ENCODE measurements at regions not wholly inside any gene's neighbourhood (a gene's known extent, or its start where the extent isn't known, plus 50 kb on each side); places are given as distances from the start of the nearest gene placed in this dataset.

GRCh38 chr5:34530637-34531036 lies 125.5 kb upstream of the RAI14 start:
- TF ChIP-seq CTCF (conservative IDR thresholded peaks at IDR 0.05) (no peak), EZH2 (IDR thresholded peaks at IDR 0.05; ENCODE audit: low read depth) (no peak)
- no peak overlapping the region for H3K4me2 ChIP-seq
- DNase-seq, result no peak
- H3F3A ChIP-seq (ENCODE audit: insufficient read depth, low read depth), result peaks cover 22% of the 10 kb centered on the region; the same call in 1 of the 2 replicates
- ChIA-PET POLR2A (ENCODE audit: unreplicated experiment) (no interaction called here), CTCF (no interaction called here)
- no peak overlapping the region for H3K27ac ChIP-seq
- H3K4me3 ChIP-seq, result no peak overlapping the region
- no TSS peak for BruUV-seq (replicated peaks)
- H3K36me3 ChIP-seq (ENCODE audit: low read depth), result no peaks in the 10 kb centered on the region
- no peaks in the 10 kb centered on the region for H3K79me2 ChIP-seq (ENCODE audit: low read depth)
- H2AFZ ChIP-seq, result no peak overlapping the region
- no peaks in the 10 kb centered on the region for H3K27me3 ChIP-seq (ENCODE audit: insufficient read depth, low read depth)
- no peaks in the 10 kb centered on the region for H4K20me1 ChIP-seq (ENCODE audit: insufficient read depth)
- no peaks in the 10 kb centered on the region for H3K9me2 ChIP-seq (ENCODE audit: insufficient read depth)
- H3K9me3 ChIP-seq (ENCODE audit: insufficient read depth, low read depth), result no peaks in the 10 kb centered on the region; the same call in 1 of the 2 replicates
- H3K4me1 ChIP-seq (replicated peaks; ENCODE audit: insufficient read depth), result peaks cover 52% of the 10 kb centered on the region
- intact Hi-C loops (cut with micrococcal nuclease; ENCODE audit: unreplicated experiment), result no loop called here

GRCh38 chr5:34531751-34532360 lies 124.3 kb upstream of the RAI14 start:
- BruUV-seq (replicated peaks), result no TSS peak
- ChIA-PET CTCF (no interaction called here), POLR2A (ENCODE audit: unreplicated experiment) (interaction anchor here (0.7 to 0.9 kb wide), 2 partner anchors 124 to 155 kb away, joined by 3 to 12 read pairs; partner anchors contain the start of gene RAI14)
- DNase-seq, result no peak
- TF ChIP-seq EZH2 (IDR thresholded peaks at IDR 0.05; ENCODE audit: low read depth), result no peak
- TF ChIP-seq CTCF (conservative IDR thresholded peaks at IDR 0.05), result no peak
- Histone ChIP-seq H3K9me2 (ENCODE audit: insufficient read depth) (no peaks in the 10 kb centered on the region), H3K4me3 (no peak overlapping the region), H3K27ac (no peak overlapping the region), H2AFZ (no peak overlapping the region), H3K4me1 (replicated peaks; ENCODE audit: insufficient read depth) (peaks cover 52% of the 10 kb centered on the region), H3K36me3 (ENCODE audit: low read depth) (no peaks in the 10 kb centered on the region), H3K4me2 (no peak overlapping the region), H3K9me3 (ENCODE audit: insufficient read depth, low read depth) (no peaks in the 10 kb centered on the region; the same call in 1 of the 2 replicates), H3K79me2 (ENCODE audit: low read depth) (no peaks in the 10 kb centered on the region), H3K27me3 (ENCODE audit: insufficient read depth, low read depth) (no peaks in the 10 kb centered on the region), H4K20me1 (ENCODE audit: insufficient read depth) (no peaks in the 10 kb centered on the region), H3F3A (ENCODE audit: insufficient read depth, low read depth) (peaks cover 20% of the 10 kb centered on the region; the same call in 1 of the 2 replicates)
- intact Hi-C loops (cut with micrococcal nuclease; ENCODE audit: unreplicated experiment), result no loop called here

- Histone ChIP-seq H3K79me2 (ENCODE audit: low read depth) (no peaks in the 10 kb centered on the region), H2AFZ (no peak overlapping the region; the same call in 1 of the 2 replicates), H3K4me2 (no peak overlapping the region), H3F3A (ENCODE audit: insufficient read depth, low read depth) (peaks cover 13% of the 10 kb centered on the region; the same call in 1 of the 2 replicates), H4K20me1 (ENCODE audit: insufficient read depth) (no peaks in the 10 kb centered on the region), H3K27me3 (ENCODE audit: insufficient read depth, low read depth) (no peaks in the 10 kb centered on the region), H3K4me1 (replicated peaks; ENCODE audit: insufficient read depth) (peaks cover 39% of the 10 kb centered on the region), H3K27ac (no peak overlapping the region), H3K4me3 (no peak overlapping the region), H3K9me2 (ENCODE audit: insufficient read depth) (no peaks in the 10 kb centered on the region), H3K9me3 (ENCODE audit: insufficient read depth, low read depth) (no peaks in the 10 kb centered on the region; the same call in 1 of the 2 replicates), H3K36me3 (ENCODE audit: low read depth) (no peaks in the 10 kb centered on the region)
- POLR2A ChIA-PET (ENCODE audit: unreplicated experiment), result interaction anchor here (0.7 kb wide), 1 partner anchor 68 kb away, joined by 7 read pairs; no protein-coding TSS in a partner anchor
- CTCF ChIA-PET, result interaction anchor here (0.6 kb wide), 1 partner anchor 54 kb away, joined by 5 read pairs; no protein-coding TSS in a partner anchor
- intact Hi-C loops (cut with micrococcal nuclease; ENCODE audit: unreplicated experiment), result no loop called here
- no peak for TF ChIP-seq EZH2 (IDR thresholded peaks at IDR 0.05; ENCODE audit: low read depth)
- no peak for TF ChIP-seq CTCF (conservative IDR thresholded peaks at IDR 0.05)
- BruUV-seq (replicated peaks), result no TSS peak
- no peak for DNase-seq
These were observed 122.3 kb upstream of the RAI14 start for GRCh38 chr5:34533582-34534522.

All from PC-9 (cell line).